Upper lobe of left lung (tissue), 6 donors: ENCODE measurements at regions not wholly inside any gene's neighbourhood (a gene's known extent, or its start where the extent isn't known, plus 50 kb on each side); places are given as distances from the start of the nearest gene placed in this dataset.
A peak's percentile ranks its signal among the peaks of the same experiment; 100 is the strongest.
"Not testable (repeated sequence)": the region's sequence is repeated elsewhere in the genome, so short reads cannot be mapped to it uniquely, and the experiment has no call there.

Experiments
- ATAC-seq, 2 donors: fragments of 200-7000 bp; cut with Tn5 transposase; one replicate each; pipeline ENCODE4 v1.9.1; 2022; ENCODE audit warnings: mild to moderate bottlenecking in 2 of 2, moderate library complexity in 2 of 2; ENCODE audit not compliant: low FRiP score in 2 of 2
- DNase-seq, 2 donors: peaks; one replicate each; pipeline ENCODE4 v3.0.0-alpha.2; 2019 to 2020
- H3K27ac ChIP-seq, 4 donors: fragments of 200-600 bp; sonication (generic); one replicate each; pipeline ENCODE4 v1.5.1; 2016 to 2019
- H3K27me3 ChIP-seq, 4 donors: fragments of 200-600 bp; sonication (generic); one replicate each; pipeline ENCODE4 v1.5.1; 2017 to 2019
- H3K36me3 ChIP-seq, 4 donors: fragments of 200-600 bp; sonication (generic); one replicate each; pipeline ENCODE4 v1.5.1; 2016 to 2019
- H3K4me1 ChIP-seq, 4 donors: fragments of 200-600 bp; sonication (generic); one replicate each; pipeline ENCODE4 v1.5.1; 2018 to 2019
- H3K4me3 ChIP-seq, 4 donors: fragments of 200-600 bp; sonication (generic); one replicate each; pipeline ENCODE4 v1.5.1; 2017 to 2019; ENCODE audit warnings: mild to moderate bottlenecking in 2 of 4, moderate library complexity in 1 of 4
- H3K9me3 ChIP-seq, 4 donors: fragments of 200-600 bp; sonication (generic); one replicate each; pipeline ENCODE4 v1.5.1; 2018 to 2019
- EP300 ChIP-seq, 4 donors: sonication (generic); formaldehyde crosslinking; IDR thresholded peaks; one replicate each; pipeline ENCODE4 v1.5.1; 2017; ENCODE audit warnings: antibody characterized with exemption in 4 of 4, control low read depth in 2 of 4
- POLR2A ChIP-seq, 4 donors: fragments of 450-650 bp; IDR thresholded peaks; one replicate each; pipeline ENCODE4 v1.5.1; 2016 to 2017; ENCODE audit warnings: antibody characterized with exemption in 4 of 4, mild to moderate bottlenecking in 2 of 4
- POLR2AphosphoS5 ChIP-seq, 2 donors: sonication (generic); formaldehyde crosslinking; IDR thresholded peaks; one replicate each; pipeline ENCODE4 v1.5.1; 2017; ENCODE audit warnings: antibody characterized with exemption in 2 of 2
- WGBS, 2 donors: methylation state at CpG; one replicate each; pipeline ENCODE4 v1.1.5; 2017 to 2018; 5-methylcytosine and 5-hydroxymethylcytosine counted together
- TF ChIP-seq, protein P1 (sequence below), 6 experiments: fragments of 450-650 bp in 4 of 6; fragments of 200-600 bp in 2 of 6; sonication (generic) in 2 of 6; IDR thresholded peaks; one replicate each; pipeline ENCODE4 v1.5.1; 2016 to 2019; ENCODE audit warnings: antibody characterized with exemption in 6 of 6
- donor health status: DM: no; HTN: no; CAD: no; lungs with moderate emphysema.
- donor health status: DM: no; HTN: yes; CAD: no; lungs with severe emphysema.

DNA sequence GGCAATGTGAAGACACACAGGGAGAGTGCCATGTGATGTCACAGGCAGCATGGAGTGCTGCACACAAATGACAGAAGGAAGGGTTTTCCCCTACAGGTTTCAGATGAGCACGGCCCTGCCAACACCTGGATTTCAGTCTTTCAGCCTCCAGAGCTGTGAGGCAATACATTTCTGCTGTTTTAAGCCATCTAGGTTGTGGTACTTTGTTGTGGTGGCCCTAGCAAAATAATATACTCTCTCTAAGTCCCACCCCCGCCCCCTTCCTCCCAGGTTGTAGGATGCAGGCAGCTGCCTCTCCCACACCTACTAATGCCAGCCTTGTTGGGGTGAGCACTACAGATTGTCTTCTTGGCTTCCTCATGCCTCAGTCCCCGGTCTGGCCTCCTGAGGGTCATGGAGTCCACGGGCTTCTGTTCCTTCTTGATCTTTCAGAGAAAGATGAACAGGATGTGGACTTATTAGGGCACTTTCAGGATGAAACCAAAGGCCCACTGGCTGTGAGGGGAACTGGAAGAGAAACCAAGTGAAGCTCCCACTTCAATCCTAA is 180.0 kb downstream of the CD47 start:
- no peak for TF ChIP-seq EP300 (IDR thresholded peaks at IDR 0.05)
- TF ChIP-seq, protein P1, sequence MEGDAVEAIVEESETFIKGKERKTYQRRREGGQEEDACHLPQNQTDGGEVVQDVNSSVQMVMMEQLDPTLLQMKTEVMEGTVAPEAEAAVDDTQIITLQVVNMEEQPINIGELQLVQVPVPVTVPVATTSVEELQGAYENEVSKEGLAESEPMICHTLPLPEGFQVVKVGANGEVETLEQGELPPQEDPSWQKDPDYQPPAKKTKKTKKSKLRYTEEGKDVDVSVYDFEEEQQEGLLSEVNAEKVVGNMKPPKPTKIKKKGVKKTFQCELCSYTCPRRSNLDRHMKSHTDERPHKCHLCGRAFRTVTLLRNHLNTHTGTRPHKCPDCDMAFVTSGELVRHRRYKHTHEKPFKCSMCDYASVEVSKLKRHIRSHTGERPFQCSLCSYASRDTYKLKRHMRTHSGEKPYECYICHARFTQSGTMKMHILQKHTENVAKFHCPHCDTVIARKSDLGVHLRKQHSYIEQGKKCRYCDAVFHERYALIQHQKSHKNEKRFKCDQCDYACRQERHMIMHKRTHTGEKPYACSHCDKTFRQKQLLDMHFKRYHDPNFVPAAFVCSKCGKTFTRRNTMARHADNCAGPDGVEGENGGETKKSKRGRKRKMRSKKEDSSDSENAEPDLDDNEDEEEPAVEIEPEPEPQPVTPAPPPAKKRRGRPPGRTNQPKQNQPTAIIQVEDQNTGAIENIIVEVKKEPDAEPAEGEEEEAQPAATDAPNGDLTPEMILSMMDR (IDR thresholded peaks at IDR 0.05), result no peak
- no peak for TF ChIP-seq POLR2A (IDR thresholded peaks at IDR 0.05)
- TF ChIP-seq POLR2AphosphoS5 (IDR thresholded peaks at IDR 0.05), result no peak

DNA sequence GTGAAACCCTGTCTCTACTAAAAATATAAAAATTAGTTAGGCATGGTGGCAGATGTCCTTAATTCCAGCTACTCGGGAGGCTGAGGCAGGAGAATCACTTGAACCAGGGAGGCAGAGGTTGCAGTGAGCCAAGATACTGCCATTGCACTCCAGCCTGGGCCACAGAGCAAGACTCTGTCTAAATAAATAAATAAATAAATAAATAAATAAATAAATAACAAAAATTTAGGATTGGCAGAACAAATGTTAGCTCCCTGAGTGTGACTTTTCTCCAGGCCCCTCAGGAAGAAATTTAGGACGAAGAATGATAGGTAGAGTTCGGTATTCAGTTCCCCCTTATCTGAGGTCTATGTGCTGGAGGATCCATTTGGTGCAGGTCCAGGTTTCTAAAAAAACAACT is 181.2 kb downstream of the CD47 start:
- not testable (repeated sequence) for H3K27me3 ChIP-seq, DNase-seq, H3K36me3 ChIP-seq, H3K4me3 ChIP-seq, H3K9me3 ChIP-seq, H3K4me1 ChIP-seq, H3K27ac ChIP-seq, ATAC-seq
- WGBS, 2 donors, result 63 to 97% methylated on average over 3 of the region's 3 CpGs

More for the DNA sequence above, 180.0 kb downstream of the CD47 start:
- H3K4me1 ChIP-seq, result no peaks in the 10 kb centered on the region
- no peaks in the 10 kb centered on the region for H3K36me3 ChIP-seq
- no peak for ATAC-seq
- 54 to 79% methylated on average over 4 of the region's 4 CpGs for WGBS, 2 donors
- DNase-seq, result no peak
- H3K9me3 ChIP-seq, result no peaks in the 10 kb centered on the region
- no peak overlapping the region for H3K27ac ChIP-seq
- H3K4me3 ChIP-seq, result no peak overlapping the region
- no peaks in the 10 kb centered on the region for H3K27me3 ChIP-seq

DNA sequence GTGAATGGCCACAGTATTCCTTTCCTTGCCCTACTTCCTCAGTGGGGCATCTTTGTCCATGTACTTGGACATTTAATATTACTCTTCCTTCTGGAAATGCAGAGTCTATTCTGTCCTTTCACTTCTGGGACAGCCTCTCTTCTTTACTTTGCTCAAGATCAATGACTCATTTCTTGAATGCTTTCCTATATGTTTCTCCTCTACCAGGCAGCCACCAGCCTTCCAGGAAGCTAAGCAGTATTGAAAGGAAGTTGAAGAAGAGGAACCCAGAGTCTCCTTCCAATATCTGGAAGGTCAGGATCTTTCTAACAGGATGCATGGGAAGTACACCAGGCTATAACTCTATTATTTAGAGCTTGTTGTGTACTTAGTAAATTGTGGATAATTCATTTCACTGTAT is 182.8 kb downstream of the CD47 start:
- TF ChIP-seq EP300 (IDR thresholded peaks at IDR 0.05), result no peak
- TF ChIP-seq POLR2A (IDR thresholded peaks at IDR 0.05), result no peak
- TF ChIP-seq, protein P1 (IDR thresholded peaks at IDR 0.05), result no peak
- no peak for TF ChIP-seq POLR2AphosphoS5 (IDR thresholded peaks at IDR 0.05)
- Histone ChIP-seq H3K27me3 (no peaks in the 10 kb centered on the region), H3K4me1 (no peaks in the 10 kb centered on the region), H3K9me3 (no peaks in the 10 kb centered on the region), H3K36me3 (no peaks in the 10 kb centered on the region), H3K4me3 (no peak overlapping the region), H3K27ac (no peak overlapping the region)
- no peak for DNase-seq
- no peak for ATAC-seq

DNA sequence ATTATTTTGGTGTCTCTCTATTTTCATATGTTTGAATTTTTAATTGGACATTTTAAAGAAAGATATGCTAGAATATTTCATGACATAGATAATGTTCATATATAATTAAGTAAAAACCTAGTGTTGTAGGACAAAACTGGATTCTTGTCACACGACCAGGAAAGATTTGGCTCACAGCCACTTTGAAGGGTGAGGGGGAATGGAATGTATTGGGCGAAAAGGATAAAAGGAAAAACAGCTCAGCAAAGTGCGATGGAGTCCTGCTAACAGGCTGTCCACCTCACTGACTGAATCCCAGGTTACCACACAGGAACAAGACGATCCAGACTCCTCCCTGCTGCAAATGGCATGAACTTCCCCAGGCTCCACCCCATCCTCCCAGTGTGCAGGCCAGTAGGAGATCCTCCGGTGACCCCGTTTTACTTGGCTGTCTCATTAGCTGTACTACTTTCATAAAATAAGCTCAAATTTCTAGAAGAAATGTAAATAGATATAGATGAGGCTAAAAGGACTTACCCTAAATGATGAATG is 186.2 kb downstream of the CD47 start:
- Histone ChIP-seq H3K36me3 (no peaks in the 10 kb centered on the region), H3K4me1 (no peaks in the 10 kb centered on the region), H3K9me3 (no peaks in the 10 kb centered on the region), H3K27ac (no peak overlapping the region), H3K4me3 (no peak overlapping the region), H3K27me3 (no peaks in the 10 kb centered on the region)
- no peak for ATAC-seq
- TF ChIP-seq POLR2AphosphoS5 (IDR thresholded peaks at IDR 0.05) (no peak), POLR2A (IDR thresholded peaks at IDR 0.05) (no peak), EP300 (IDR thresholded peaks at IDR 0.05) (no peak)
- TF ChIP-seq, protein P1 (IDR thresholded peaks at IDR 0.05), result no peak
- DNase-seq, result no peak
- 44 to 49% methylated on average over 6 of the region's 6 CpGs for WGBS, 2 donors

DNA sequence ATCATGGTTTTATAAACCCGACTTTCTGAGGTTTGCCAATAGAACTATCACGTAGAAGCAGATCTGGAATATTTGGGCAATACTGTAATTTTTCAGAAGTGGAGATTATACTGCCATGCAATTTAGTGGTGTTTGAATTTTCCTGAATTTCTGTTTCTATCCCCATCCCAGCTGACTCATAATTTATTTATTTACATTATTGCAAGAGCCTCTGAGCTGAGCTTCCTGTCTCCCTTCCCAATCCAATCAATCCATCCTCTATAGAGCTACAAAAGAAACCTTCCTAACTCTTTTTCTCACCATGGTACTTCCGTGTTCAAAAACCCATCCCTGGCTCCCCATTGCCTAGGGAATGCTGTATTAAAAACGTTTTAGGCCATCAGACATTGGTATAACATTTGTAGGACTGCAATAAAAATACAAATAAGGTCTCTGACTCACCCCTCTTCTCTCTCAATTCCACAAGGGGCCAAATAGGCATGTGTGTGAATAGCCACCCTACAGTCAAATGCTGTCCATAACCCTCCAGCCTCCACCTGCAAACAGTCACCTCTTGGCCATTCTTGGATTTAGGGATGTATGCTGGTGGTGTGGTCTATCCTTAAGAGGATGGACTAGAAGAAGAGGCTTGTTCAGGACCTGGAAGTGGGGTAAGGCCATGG is 190.7 kb downstream of the CD47 start:
- Histone ChIP-seq H3K4me3 (no peak overlapping the region), H3K36me3 (no peaks in the 10 kb centered on the region), H3K9me3 (no peaks in the 10 kb centered on the region), H3K4me1 (no peaks in the 10 kb centered on the region), H3K27me3 (no peaks in the 10 kb centered on the region), H3K27ac (no peak overlapping the region)
- DNase-seq, result no peak
- 66 to 76% methylated on average over 4 of the region's 4 CpGs for WGBS, 2 donors
- TF ChIP-seq, protein P1 (IDR thresholded peaks at IDR 0.05), result no peak
- TF ChIP-seq POLR2AphosphoS5 (IDR thresholded peaks at IDR 0.05) (no peak), EP300 (IDR thresholded peaks at IDR 0.05) (no peak), POLR2A (IDR thresholded peaks at IDR 0.05) (no peak)
- peak in 1 of 2 donors; percentile 30 for ATAC-seq
